ENCODE measurements at regions not wholly inside any gene's neighbourhood (a gene's known extent, or its start where the extent isn't known, plus 50 kb on each side); places are given as distances from the start of the nearest gene placed in this dataset.

GRCh38 chr20:57787990-57788781 is 78.4 kb upstream of the PMEPA1 start:
- TF ChIP-seq CTCF (IDR thresholded peaks at IDR 0.05; ENCODE audit: insufficient read depth, low read length, poor library complexity, severe bottlenecking) = no peak
- no peak for TF ChIP-seq EZH2phosphoT487 (conservative IDR thresholded peaks at IDR 0.05; ENCODE audit: low read length)
